ENCODE measurements at regions not wholly inside any gene's neighbourhood (a gene's known extent, or its start where the extent isn't known, plus 50 kb on each side); places are given as distances from the start of the nearest gene placed in this dataset.

- no peak for DNase-seq
Observed at GRCh38 chr19:30890033-30890432, 459.2 kb downstream of the TSHZ3 start.

DNA sequence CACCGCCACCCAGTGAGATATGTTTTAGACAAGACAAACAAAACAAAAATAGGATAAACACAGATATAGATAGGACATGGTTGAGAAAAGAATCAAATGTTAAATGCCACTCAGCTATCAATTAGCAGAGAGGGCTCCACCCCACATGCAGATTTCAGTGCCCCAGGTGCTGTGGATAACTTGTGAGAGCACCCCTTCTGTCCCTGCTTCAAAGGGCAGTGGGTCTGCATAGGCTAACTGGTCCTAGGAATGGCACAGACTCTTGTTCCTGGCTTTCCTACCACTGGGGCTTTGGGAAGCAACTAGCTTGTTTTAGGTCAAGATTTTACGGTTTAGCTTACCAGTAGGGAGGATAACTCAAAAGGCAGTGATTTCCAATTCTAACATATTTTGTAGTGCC, 460.3 kb downstream of the TSHZ3 start:
- DNase-seq = no peak

GRCh38 chr19:30887042-30887441, 462.2 kb downstream of the TSHZ3 start:
- no peak for DNase-seq

DNA sequence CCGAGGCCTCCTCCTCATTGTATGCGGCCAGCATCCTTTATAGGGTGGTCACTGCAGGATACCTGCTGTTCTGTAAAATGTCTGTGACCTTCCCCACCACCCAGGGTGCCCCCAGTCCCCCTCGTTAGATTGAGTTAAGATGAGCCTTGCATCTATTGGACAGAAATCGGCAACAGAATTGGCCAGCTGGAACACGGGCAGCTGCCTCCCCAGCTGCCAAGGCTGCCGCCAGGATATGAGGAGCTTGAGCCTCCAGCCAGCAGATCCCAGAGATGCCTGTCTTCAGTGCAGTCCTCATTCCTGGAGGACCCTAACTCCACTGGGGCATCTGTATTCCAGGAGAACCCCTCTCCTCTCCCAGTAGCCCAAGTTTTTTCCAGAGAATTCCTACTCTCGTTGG, 463.0 kb downstream of the TSHZ3 start:
- DNase-seq = no peak

DNA sequence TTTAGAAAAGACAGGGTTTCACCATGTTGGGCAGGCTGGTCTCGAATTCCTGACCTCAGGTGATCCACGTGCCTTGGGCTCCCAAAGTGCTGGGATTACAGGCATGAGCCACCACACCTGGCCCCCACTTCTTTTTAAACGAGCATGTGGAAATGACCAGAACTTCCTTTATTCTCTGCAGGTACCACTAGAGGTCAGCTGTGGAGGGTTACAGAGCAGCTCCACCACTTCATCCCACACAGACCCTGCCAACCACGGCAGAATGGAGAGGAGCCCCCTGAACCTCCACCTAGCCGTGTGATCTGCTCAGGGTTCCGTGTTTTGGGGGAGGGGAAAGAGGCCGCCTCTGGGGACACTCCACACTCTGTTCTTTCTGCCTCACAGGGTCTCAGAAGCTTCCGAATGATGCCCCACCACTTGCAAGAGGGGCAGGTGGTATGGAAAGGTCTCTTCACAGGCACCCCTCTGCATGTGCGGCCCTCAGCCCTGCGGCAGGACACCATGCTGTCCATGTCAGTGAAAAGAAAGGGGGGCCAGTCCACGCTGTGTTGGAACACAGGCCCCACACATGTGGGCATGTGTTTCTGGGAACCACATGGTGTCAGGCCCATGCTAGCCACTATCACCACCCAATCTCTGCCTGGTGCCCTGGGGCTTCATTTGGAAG, 465.0 kb downstream of the TSHZ3 start:
- no peak for DNase-seq

DNA sequence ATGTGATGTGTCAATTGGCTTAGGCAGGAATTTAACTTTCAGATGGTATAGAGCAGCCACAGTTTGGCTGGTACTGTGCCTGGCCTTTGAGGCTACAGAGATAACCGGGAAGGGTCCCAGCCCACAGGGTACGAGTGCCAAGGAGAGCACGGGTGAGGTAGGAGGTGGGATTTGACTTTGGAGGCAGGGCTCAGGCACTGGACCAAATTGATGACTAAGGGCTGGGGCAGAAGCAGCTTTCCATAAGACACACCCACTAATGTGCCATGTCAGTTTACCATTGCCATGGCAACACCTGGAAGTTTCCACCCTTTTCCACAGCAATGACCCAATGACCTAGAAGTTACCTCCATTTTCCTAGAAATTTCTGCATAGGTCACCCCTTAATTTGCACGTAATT, 466.2 kb downstream of the TSHZ3 start:
- DNase-seq = no peak

DNA sequence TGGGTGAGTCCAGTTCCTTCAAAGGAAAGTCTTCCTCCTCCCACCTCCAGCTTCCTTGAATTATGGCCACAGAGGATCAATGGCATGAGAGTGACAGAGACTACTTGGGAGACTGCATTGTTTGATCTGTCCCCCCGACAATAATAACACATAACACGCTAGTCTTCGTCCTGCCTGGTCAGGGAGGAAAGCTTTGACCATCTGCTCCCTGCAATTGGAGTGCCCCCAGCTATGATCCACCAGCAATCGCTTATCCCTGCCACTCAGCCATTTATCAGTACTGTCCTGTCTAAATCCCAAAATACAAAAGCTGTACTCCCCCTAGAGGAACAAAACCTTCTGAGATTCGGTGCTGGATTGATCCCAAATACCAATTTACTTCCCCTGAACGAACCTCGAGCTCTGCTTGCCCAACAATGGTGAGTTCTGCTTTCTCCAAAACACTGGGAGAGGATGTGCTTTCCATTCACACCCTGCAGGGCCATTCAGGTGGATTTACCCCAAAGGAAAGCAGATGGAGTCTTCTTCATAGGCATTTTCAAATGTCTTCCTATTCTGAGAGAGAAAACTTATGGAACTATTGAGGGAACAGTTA, 466.7 kb downstream of the TSHZ3 start:
- DNase-seq = no peak

GRCh38 chr19:30881930-30882329, 467.3 kb downstream of the TSHZ3 start:
- DNase-seq = no peak

GRCh38 chr19:30881281-30881680, 468.0 kb downstream of the TSHZ3 start:
- no peak for DNase-seq

DNA sequence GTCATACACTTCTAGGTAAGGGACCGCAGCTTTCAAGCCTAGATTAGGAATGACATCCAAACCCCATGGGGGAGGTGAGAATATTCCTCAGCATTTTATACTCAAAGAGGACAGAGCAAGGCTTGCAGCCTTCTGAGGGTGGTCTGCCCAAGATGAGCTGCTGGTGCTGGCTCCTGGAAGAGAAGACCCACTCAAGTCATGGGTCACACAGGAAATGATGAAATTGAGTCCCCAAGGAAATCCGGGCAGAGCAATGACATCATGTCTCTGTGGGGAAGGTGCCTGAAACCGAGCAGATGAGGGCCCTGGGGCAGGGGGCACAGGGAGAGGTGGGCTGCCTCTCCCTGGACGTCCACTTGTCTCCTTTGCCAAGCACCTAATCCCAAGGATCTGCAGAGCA, 468.7 kb downstream of the TSHZ3 start:
- no peak for DNase-seq

GRCh38 chr19:30880151-30880550, 469.1 kb downstream of the TSHZ3 start:
- DNase-seq = no peak

- no peak for DNase-seq
Observed at GRCh38 chr19:30879736-30880135, 469.5 kb downstream of the TSHZ3 start.

DNA sequence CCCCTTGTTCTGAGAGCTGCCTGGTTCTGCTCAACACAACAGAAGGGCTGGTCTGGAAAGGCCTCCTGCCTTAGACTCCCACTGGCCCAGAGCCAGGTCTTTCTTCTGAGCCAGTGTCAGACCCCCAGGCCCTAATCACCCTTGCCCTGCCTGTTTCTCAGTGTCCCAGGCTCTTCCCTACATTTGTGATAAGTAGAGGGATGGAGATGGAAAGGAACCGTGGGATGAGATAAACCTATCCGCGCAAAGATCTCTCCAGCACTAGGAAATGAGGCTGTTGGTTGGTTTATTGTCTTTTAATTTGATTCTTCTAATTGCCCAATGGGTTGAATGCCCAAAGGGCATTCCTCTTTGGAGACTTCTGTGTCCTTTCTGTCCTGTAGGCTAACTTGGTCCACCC, 470.0 kb downstream of the TSHZ3 start:
- no peak for DNase-seq

GRCh38 chr19:30878495-30878894, 470.7 kb downstream of the TSHZ3 start:
- no peak for DNase-seq

- DNase-seq = no peak
Observed at GRCh38 chr19:30877661-30878113, 471.5 kb downstream of the TSHZ3 start.

DNA sequence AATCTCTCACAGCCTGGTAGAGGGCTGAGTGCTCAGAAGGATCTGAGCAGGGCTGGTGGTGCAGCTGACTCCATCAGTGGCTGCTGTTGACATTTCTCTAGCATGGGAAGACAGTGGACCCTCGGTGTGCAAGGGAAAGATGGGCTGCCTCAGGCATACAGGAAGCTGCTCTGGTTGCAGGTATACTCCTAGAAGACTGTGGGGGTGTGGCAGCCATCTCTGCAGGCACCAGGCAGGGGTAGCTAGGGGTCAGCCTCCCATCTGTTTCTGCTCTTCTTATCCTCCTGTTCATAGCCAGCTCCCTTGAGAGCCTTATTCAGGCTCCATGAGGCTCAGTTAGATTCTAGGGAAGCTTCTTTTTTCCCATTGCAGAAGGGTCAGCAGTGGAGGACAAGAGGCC, 475.5 kb downstream of the TSHZ3 start:
- DNase-seq = no peak

GRCh38 chr19:30873003-30873402, 476.2 kb downstream of the TSHZ3 start:
- no peak for DNase-seq

- no peak for DNase-seq
Observed at GRCh38 chr19:30871979-30872378, 477.3 kb downstream of the TSHZ3 start.

GRCh38 chr19:30870876-30871275, 478.4 kb downstream of the TSHZ3 start:
- DNase-seq = peak; percentile 62

DNA sequence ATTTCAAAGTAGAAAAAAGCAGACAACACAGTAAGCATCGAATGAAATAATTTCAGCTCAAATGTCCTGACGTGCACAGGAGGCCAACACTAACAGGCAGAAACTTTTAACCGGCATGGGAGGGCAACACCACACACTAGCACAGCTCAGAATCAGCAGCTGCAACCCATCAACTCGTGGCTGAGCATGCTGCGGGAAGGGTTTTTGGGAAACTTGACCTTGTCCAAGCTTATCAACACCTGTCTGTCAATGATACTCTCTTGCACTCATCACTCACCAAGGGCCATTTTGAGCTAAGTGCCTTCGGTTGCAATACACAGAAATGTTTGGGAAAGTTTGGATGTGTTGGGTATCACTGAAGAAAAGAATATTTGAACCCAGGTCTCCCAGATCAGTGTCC, 483.7 kb downstream of the TSHZ3 start:
- DNase-seq = no peak

- DNase-seq = no peak
Observed at GRCh38 chr19:30864391-30865215, 484.6 kb downstream of the TSHZ3 start.

DNA sequence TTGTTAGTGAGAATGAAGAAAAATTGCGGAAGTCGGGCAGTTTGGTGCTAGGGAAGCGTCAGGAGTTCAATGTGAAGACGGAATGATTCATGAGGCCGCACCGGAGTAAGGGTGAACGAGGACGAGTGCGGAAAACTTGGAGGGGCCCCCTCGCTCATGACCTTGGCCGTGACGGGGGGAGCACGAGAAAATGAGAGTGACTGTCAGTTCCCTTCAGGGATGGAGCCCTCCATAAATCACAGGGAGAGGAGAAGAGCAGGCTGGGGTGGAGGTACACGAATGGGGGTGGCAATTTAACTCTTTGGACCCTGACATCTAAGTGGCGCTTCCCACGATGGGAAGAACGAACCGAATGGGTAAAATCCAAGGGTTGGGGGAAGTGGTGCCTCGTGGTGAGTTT, 486.4 kb downstream of the TSHZ3 start:
- no peak for DNase-seq

- no peak for DNase-seq
Observed at GRCh38 chr19:30861919-30862318, 487.3 kb downstream of the TSHZ3 start.

GRCh38 chr19:30857966-30858490, 485.8 kb downstream of the ZNF536 start:
- no peak for DNase-seq
